GM19035 (cell line): ENCODE measurements at regions not wholly inside any gene's neighbourhood (a gene's known extent, or its start where the extent isn't known, plus 50 kb on each side); places are given as distances from the start of the nearest gene placed in this dataset.

Experiments
- ATAC-seq: cut with Tn5 transposase; IDR thresholded peaks from one replicate; pipeline ENCODE4 v1.9.1; 2021; ENCODE audit not compliant: unreplicated experiment

- no peak for ATAC-seq
Observed at GRCh38 chr9:79001012-79001411, 570.8 kb upstream of the TLE4 start.

GRCh38 chr9:79003514-79003913 is 568.3 kb upstream of the TLE4 start:
- no peak for ATAC-seq

- no peak for ATAC-seq
Observed at GRCh38 chr9:79004032-79004431, 567.7 kb upstream of the TLE4 start.

- no peak for ATAC-seq
Observed at GRCh38 chr9:79006546-79006945, 565.2 kb upstream of the TLE4 start.

- peak; percentile 95 for ATAC-seq
Observed at GRCh38 chr9:79007701-79008483, 563.9 kb upstream of the TLE4 start.

GRCh38 chr9:79008916-79009315 is 562.8 kb upstream of the TLE4 start:
- ATAC-seq = no peak

- no peak for ATAC-seq
Observed at GRCh38 chr9:79011461-79011860, 560.3 kb upstream of the TLE4 start.

- no peak for ATAC-seq
Observed at GRCh38 chr9:79012561-79012960, 559.2 kb upstream of the TLE4 start.

GRCh38 chr9:79013715-79014610 is 557.8 kb upstream of the TLE4 start:
- no peak for ATAC-seq

GRCh38 chr9:79014929-79015699 is 556.7 kb upstream of the TLE4 start:
- ATAC-seq = no peak

- ATAC-seq = no peak
Observed at GRCh38 chr9:79015951-79016350, 555.8 kb upstream of the TLE4 start.

- ATAC-seq = no peak
Observed at GRCh38 chr9:79020276-79020675, 551.5 kb upstream of the TLE4 start.

GRCh38 chr9:79021084-79021483 is 550.7 kb upstream of the TLE4 start:
- no peak for ATAC-seq

GRCh38 chr9:79023134-79023580 is 548.6 kb upstream of the TLE4 start:
- no peak for ATAC-seq

- ATAC-seq = peak; percentile 74
Observed at GRCh38 chr9:79026316-79026715, 545.4 kb upstream of the TLE4 start.

GRCh38 chr9:79028101-79028500 is 543.7 kb upstream of the TLE4 start:
- ATAC-seq = no peak

GRCh38 chr9:79034583-79034982 is 537.2 kb upstream of the TLE4 start:
- ATAC-seq = no peak

- no peak for ATAC-seq
Observed at GRCh38 chr9:79037338-79037737, 534.4 kb upstream of the TLE4 start.

- ATAC-seq = no peak
Observed at GRCh38 chr9:79040671-79041070, 531.1 kb upstream of the TLE4 start.

GRCh38 chr9:79041266-79041665 is 530.5 kb upstream of the TLE4 start:
- ATAC-seq = no peak

GRCh38 chr9:79043916-79044315 is 527.8 kb upstream of the TLE4 start:
- no peak for ATAC-seq
